Cardiac fibroblast (primary cell): ENCODE measurements at regions not wholly inside any gene's neighbourhood (a gene's known extent, or its start where the extent isn't known, plus 50 kb on each side); places are given as distances from the start of the nearest gene placed in this dataset.

Experiments used
- DNase-seq, 2 donors: peaks; one replicate each; pipeline versions ENCODE4 v3.0.0 to v3.0.0-alpha.2; 2010; ENCODE audit warnings: low read depth in 2 of 2
- H3K4me3 ChIP-seq, 2 donors: replicated peaks in 1 of 2; 1 replicate in 1 of 2; 2 replicates in 1 of 2; pipeline ENCODE4 v1.5.1; 2011; ENCODE audit warnings: low read depth in 2 of 2, low read length in 2 of 2, mild to moderate bottlenecking in 2 of 2, moderate library complexity in 1 of 2
- CTCF ChIP-seq: IDR thresholded peaks from one replicate; pipeline ENCODE4 v1.5.1; 2011; ENCODE audit warnings: low read depth, mild to moderate bottlenecking, low read length, inconsistent platforms

GRCh38 chr2:163808406-163808805, 72.6 kb upstream of the FIGN start:
- TF ChIP-seq CTCF: no peak
- peak in 1 of 2 donors; percentile 12 for DNase-seq
- no peak overlapping the region for H3K4me3 ChIP-seq

GRCh38 chr2:163802284-163802683, 66.5 kb upstream of the FIGN start:
- no peak for TF ChIP-seq CTCF
- H3K4me3 ChIP-seq: no peak overlapping the region
- no peak for DNase-seq

GRCh38 chr2:163801486-163801885, 65.7 kb upstream of the FIGN start:
- DNase-seq: no peak
- no peak for TF ChIP-seq CTCF

GRCh38 chr2:163800951-163801381, 65.2 kb upstream of the FIGN start:
- DNase-seq: peak in 1 of 2 donors; percentile 26
- H3K4me3 ChIP-seq: no peak overlapping the region
- TF ChIP-seq CTCF: no peak

More at GRCh38 chr2:163801486-163801885, 65.7 kb upstream of the FIGN start:
- H3K4me3 ChIP-seq: no peak overlapping the region

- H3K4me3 ChIP-seq: no peak overlapping the region
- no peak for DNase-seq
- TF ChIP-seq CTCF: no peak
Measured at GRCh38 chr2:163799807-163800206, 64.0 kb upstream of the FIGN start.

- peak; percentile 32 to 43 for DNase-seq
- no peak overlapping the region for H3K4me3 ChIP-seq
- no peak for TF ChIP-seq CTCF
Measured at GRCh38 chr2:163794635-163795034, 58.8 kb upstream of the FIGN start.
